HepG2 (cell line): ENCODE measurements at regions not wholly inside any gene's neighbourhood (a gene's known extent, or its start where the extent isn't known, plus 50 kb on each side); places are given as distances from the start of the nearest gene placed in this dataset.

Experiments
- BCL6 ChIP-seq: IDR thresholded peaks from 2 replicates; pipeline ENCODE4 v1.6.1; 2016; ENCODE audit warnings: missing genetic modification reagents, missing compliant biosample characterization
- CC2D1A ChIP-seq: sonication (generic); formaldehyde crosslinking; IDR thresholded peaks from 2 replicates; pipeline ENCODE4 v1.8.1; 2023; ENCODE audit warnings: mild to moderate bottlenecking, missing genetic modification reagents
- CCDC6 ChIP-seq: sonication (generic); formaldehyde crosslinking; IDR thresholded peaks from 2 replicates; pipeline ENCODE4 v1.8.1; 2022; ENCODE audit warnings: mild to moderate bottlenecking, missing genetic modification reagents, moderate library complexity
- FOXK1 ChIP-seq: sonication (generic); formaldehyde crosslinking; IDR thresholded peaks from 2 replicates; pipeline ENCODE4 v1.4.0; 2020; ENCODE audit warnings: low read depth, missing genetic modification reagents, borderline replicate concordance
- GLI4 ChIP-seq: sonication (generic); formaldehyde crosslinking; IDR thresholded peaks from 2 replicates; pipeline ENCODE4 v1.5.1; 2020; ENCODE audit warnings: missing genetic modification reagents, mild to moderate bottlenecking, moderate library complexity, borderline replicate concordance
- MXD4 ChIP-seq: IDR thresholded peaks from 2 replicates; pipeline ENCODE4 v1.6.1; 2016; ENCODE audit warnings: mild to moderate bottlenecking, missing biosample characterization, missing genetic modification reagents
- MXI1 ChIP-seq: IDR thresholded peaks from 3 replicates; pipeline ENCODE4 v1.6.1; 2012; ENCODE audit warnings: low read depth, low read length, inconsistent platforms, borderline replicate concordance
- NR1H2 ChIP-seq: sonication (generic); formaldehyde crosslinking; IDR thresholded peaks from 2 replicates; pipeline ENCODE4 v1.8.1; 2022; ENCODE audit warnings: low read depth, missing genetic modification reagents, borderline replicate concordance
- PHF21A ChIP-seq: sonication (generic); formaldehyde crosslinking; IDR thresholded peaks from 2 replicates; pipeline ENCODE4 v1.5.0; 2020; ENCODE audit warnings: mild to moderate bottlenecking, missing genetic modification reagents
- PRDM4 ChIP-seq: sonication (generic); formaldehyde crosslinking; IDR thresholded peaks from 2 replicates; pipeline ENCODE4 v1.9.0; 2021; ENCODE audit warnings: missing genetic modification reagents, borderline replicate concordance
- RBM39 ChIP-seq: fragments of 200-400 bp; formaldehyde crosslinking; IDR thresholded peaks from one replicate; pipeline ENCODE4 v1.6.1; 2018; ENCODE audit warnings: antibody characterized with exemption, mild to moderate bottlenecking, low read depth, low read length; ENCODE audit not compliant: poor library complexity, severe bottlenecking
- RFX5 ChIP-seq: IDR thresholded peaks from 2 replicates; pipeline ENCODE4 v1.6.1; 2011; ENCODE audit warnings: low read depth, low read length, improper control_type of control experiment
- SALL1 ChIP-seq: sonication (generic); formaldehyde crosslinking; IDR thresholded peaks from 2 replicates; pipeline ENCODE4 v1.8.0; 2022; ENCODE audit warnings: mild to moderate bottlenecking, missing genetic modification reagents
- SPEN ChIP-seq: sonication (generic); formaldehyde crosslinking; IDR thresholded peaks from 2 replicates; pipeline ENCODE4 v1.5.1; 2020; ENCODE audit warnings: low read depth, mild to moderate bottlenecking, missing genetic modification reagents
- SSRP1 ChIP-seq: IDR thresholded peaks from 2 replicates; pipeline ENCODE4 v1.6.1; 2016; ENCODE audit warnings: control low read depth
- STAT5B ChIP-seq: sonication (generic); formaldehyde crosslinking; IDR thresholded peaks from 2 replicates; pipeline ENCODE4 v1.4.0; 2020; ENCODE audit warnings: missing genetic modification reagents
- TARDBP ChIP-seq: sonication (generic); formaldehyde crosslinking; IDR thresholded peaks from 2 replicates; pipeline ENCODE4 v1.8.0; 2022; ENCODE audit warnings: mild to moderate bottlenecking, missing genetic modification reagents
- ZBED4 ChIP-seq: sonication (generic); formaldehyde crosslinking; IDR thresholded peaks from 2 replicates; pipeline ENCODE4 v1.4.0; 2020; ENCODE audit warnings: missing genetic modification reagents, borderline replicate concordance
- ZMAT3 ChIP-seq: sonication (generic); formaldehyde crosslinking; conservative IDR thresholded peaks from 2 replicates; pipeline ENCODE4 v1.7.0; 2021; ENCODE audit warnings: missing genetic modification reagents
- ZMYM4 ChIP-seq: sonication (generic); formaldehyde crosslinking; IDR thresholded peaks from 2 replicates; pipeline ENCODE4 v1.8.1; 2023; ENCODE audit warnings: mild to moderate bottlenecking, missing genetic modification reagents
- ZNF34 ChIP-seq: sonication (generic); formaldehyde crosslinking; IDR thresholded peaks from 2 replicates; pipeline ENCODE4 v1.4.0; 2020; ENCODE audit warnings: mild to moderate bottlenecking, missing genetic modification reagents, borderline replicate concordance
- ZNF350 ChIP-seq: sonication (generic); formaldehyde crosslinking; IDR thresholded peaks from 2 replicates; pipeline ENCODE4 v1.4.0; 2020; ENCODE audit warnings: mild to moderate bottlenecking, low read depth, missing genetic modification reagents, borderline replicate concordance
- ZNF383 ChIP-seq: sonication (generic); formaldehyde crosslinking; IDR thresholded peaks from 2 replicates; pipeline ENCODE4 v1.4.0; 2020; ENCODE audit warnings: missing genetic modification reagents, mild to moderate bottlenecking, borderline replicate concordance
- ZNF558 ChIP-seq: sonication (generic); formaldehyde crosslinking; IDR thresholded peaks from 2 replicates; pipeline ENCODE4 v1.9.0; 2022; ENCODE audit warnings: mild to moderate bottlenecking, missing genetic modification reagents, borderline replicate concordance
- TF ChIP-seq, protein P1 (sequence below): IDR thresholded peaks from 2 replicates; pipeline ENCODE4 v1.6.1; 2012; ENCODE audit warnings: inconsistent platforms

- TF ChIP-seq ZBED4 (CRISPR knock-in tag) (no peak), ZMYM4 (no peak; the same call in 1 of the 2 replicates), ZNF34 (0 out of 2 replicates have a peak, but pooled peaks have one; percentile 49), SALL1 (CRISPR knock-in tag) (peak; percentile 58), MXD4 (CRISPR knock-in tag) (peak; percentile 42; the same call in 1 of the 2 replicates), CC2D1A (CRISPR knock-in tag) (no peak), CCDC6 (CRISPR knock-in tag) (peak; percentile 72), BCL6 (CRISPR knock-in tag) (no peak), GLI4 (CRISPR knock-in tag) (0 out of 2 replicates have a peak, but pooled peaks have one; percentile 34), MXI1 (peak; percentile 65; the same call in 1 of the 3 replicates), SPEN (no peak), ZNF558 (CRISPR knock-in tag) (no peak), ZNF350 (CRISPR knock-in tag) (0 out of 2 replicates have a peak, but pooled peaks have one; percentile 24), NR1H2 (CRISPR knock-in tag) (no peak), PRDM4 (CRISPR knock-in tag) (no peak), TARDBP (CRISPR knock-in tag) (peak; percentile 37; the same call in 1 of the 2 replicates), RBM39 (peak; percentile 35), ZMAT3 (no peak), ZNF383 (CRISPR knock-in tag) (peak; percentile 69; the same call in 1 of the 2 replicates), PHF21A (CRISPR knock-in tag) (0 out of 2 replicates have a peak, but pooled peaks have one; percentile 21), SSRP1 (peak; percentile 35; the same call in 1 of the 2 replicates), FOXK1 (CRISPR knock-in tag) (no peak), RFX5 (no peak), STAT5B (CRISPR knock-in tag) (no peak)
- TF ChIP-seq, protein P1, sequence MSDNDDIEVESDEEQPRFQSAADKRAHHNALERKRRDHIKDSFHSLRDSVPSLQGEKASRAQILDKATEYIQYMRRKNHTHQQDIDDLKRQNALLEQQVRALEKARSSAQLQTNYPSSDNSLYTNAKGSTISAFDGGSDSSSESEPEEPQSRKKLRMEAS = peak; percentile 77
Measured at GRCh38 chr7:130896898-130897514, 163.0 kb upstream of the KLF14 start (continued).
